ENCODE measurements at regions not wholly inside any gene's neighbourhood (a gene's known extent, or its start where the extent isn't known, plus 50 kb on each side); places are given as distances from the start of the nearest gene placed in this dataset.

GRCh38 chr17:77429969-77430752, 289.4 kb downstream of the SEC14L1 start:
- Histone ChIP-seq H4K20me1 (ENCODE audit: low read depth, low read length) (no peaks in the 10 kb centered on the region), H3K4me3 (ENCODE audit: insufficient read depth, low read length, poor library complexity, severe bottlenecking) (no peak overlapping the region), H3K9ac (ENCODE audit: low read length) (peak overlapping the region; percentile 25)

DNA sequence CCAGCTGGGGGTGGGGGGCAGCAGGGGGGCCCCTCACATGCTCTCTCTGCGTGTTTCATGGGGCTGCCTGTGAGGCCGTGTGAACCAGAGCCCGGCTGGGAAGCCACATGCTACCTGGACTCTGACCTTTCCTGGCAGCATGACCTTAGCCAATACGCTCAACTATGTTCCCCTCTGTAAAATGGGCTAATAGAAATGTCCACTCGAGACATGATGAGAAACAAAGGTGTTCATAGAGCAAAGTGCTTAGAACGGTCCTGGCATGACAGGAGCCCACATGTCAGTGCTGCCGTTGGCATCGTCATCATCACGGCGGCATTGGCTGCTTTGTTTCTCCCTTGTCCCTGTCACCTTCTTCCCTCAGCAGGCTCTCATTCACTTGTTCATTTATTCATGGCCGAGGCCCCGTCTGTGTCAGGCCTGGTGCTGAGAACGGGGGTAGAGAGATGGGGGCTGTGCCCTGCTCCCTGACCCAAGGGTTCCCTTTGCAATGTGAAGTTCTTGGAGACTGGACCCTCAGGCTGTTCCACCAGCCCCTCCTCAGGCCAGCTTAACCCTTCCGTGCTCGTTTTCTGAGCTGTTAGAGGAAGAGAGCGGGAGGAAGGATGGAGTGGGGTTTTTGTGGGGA, 291.4 kb downstream of the SEC14L1 start:
- H3K27ac ChIP-seq (ENCODE audit: low read depth, low read length), result peak overlapping the region; percentile 100
- no peaks in the 10 kb centered on the region for H3K27me3 ChIP-seq (ENCODE audit: low read length)
- no peaks in the 10 kb centered on the region for H3K36me3 ChIP-seq (ENCODE audit: low read length)
- peaks cover 60% of the 10 kb centered on the region for H3F3A ChIP-seq (ENCODE audit: insufficient read depth)
- TF ChIP-seq EZH2phosphoT487 (conservative IDR thresholded peaks at IDR 0.05; ENCODE audit: low read length), result no peak
- TF ChIP-seq, protein P1, sequence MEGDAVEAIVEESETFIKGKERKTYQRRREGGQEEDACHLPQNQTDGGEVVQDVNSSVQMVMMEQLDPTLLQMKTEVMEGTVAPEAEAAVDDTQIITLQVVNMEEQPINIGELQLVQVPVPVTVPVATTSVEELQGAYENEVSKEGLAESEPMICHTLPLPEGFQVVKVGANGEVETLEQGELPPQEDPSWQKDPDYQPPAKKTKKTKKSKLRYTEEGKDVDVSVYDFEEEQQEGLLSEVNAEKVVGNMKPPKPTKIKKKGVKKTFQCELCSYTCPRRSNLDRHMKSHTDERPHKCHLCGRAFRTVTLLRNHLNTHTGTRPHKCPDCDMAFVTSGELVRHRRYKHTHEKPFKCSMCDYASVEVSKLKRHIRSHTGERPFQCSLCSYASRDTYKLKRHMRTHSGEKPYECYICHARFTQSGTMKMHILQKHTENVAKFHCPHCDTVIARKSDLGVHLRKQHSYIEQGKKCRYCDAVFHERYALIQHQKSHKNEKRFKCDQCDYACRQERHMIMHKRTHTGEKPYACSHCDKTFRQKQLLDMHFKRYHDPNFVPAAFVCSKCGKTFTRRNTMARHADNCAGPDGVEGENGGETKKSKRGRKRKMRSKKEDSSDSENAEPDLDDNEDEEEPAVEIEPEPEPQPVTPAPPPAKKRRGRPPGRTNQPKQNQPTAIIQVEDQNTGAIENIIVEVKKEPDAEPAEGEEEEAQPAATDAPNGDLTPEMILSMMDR (IDR thresholded peaks at IDR 0.05; ENCODE audit: insufficient read depth, low read length, poor library complexity, severe bottlenecking), result no peak
- H3K79me2 ChIP-seq (ENCODE audit: insufficient read depth, low read length), result peaks cover 27% of the 10 kb centered on the region
- no peaks in the 10 kb centered on the region for H3K9me2 ChIP-seq (replicated peaks; ENCODE audit: insufficient read depth, low read length)
- H2AFZ ChIP-seq (ENCODE audit: low read depth, low read length, severe bottlenecking), result no peak overlapping the region
- peak overlapping the region; percentile 91 for H3K9ac ChIP-seq (ENCODE audit: low read length)
- H4K20me1 ChIP-seq (ENCODE audit: low read depth, low read length), result no peaks in the 10 kb centered on the region
- H3K9me3 ChIP-seq (ENCODE audit: insufficient read depth, low read length), result no peaks in the 10 kb centered on the region
- H3K4me2 ChIP-seq (ENCODE audit: low read depth, low read length, poor library complexity, severe bottlenecking), result peak overlapping the region; percentile 72
- no peak overlapping the region for H3K4me3 ChIP-seq (ENCODE audit: insufficient read depth, low read length, poor library complexity, severe bottlenecking)

More at GRCh38 chr17:77429969-77430752, 289.4 kb downstream of the SEC14L1 start:
- Histone ChIP-seq H3K9me3 (ENCODE audit: insufficient read depth, low read length) (no peaks in the 10 kb centered on the region), H3K79me2 (ENCODE audit: insufficient read depth, low read length) (peaks cover 14% of the 10 kb centered on the region; the same call in 1 of the 2 replicates), H3K27me3 (ENCODE audit: low read length) (no peaks in the 10 kb centered on the region), H2AFZ (ENCODE audit: low read depth, low read length, severe bottlenecking) (no peak overlapping the region), H3K36me3 (ENCODE audit: low read length) (no peaks in the 10 kb centered on the region), H3K27ac (ENCODE audit: low read depth, low read length) (peak overlapping the region; percentile 100), H3K4me2 (ENCODE audit: low read depth, low read length, poor library complexity, severe bottlenecking) (peak overlapping the region; percentile 32), H3K9me2 (replicated peaks; ENCODE audit: insufficient read depth, low read length) (no peaks in the 10 kb centered on the region), H3F3A (ENCODE audit: insufficient read depth) (peaks cover 41% of the 10 kb centered on the region)
- no peak for TF ChIP-seq EZH2phosphoT487 (conservative IDR thresholded peaks at IDR 0.05; ENCODE audit: low read length)
- TF ChIP-seq, protein P1 (IDR thresholded peaks at IDR 0.05; ENCODE audit: insufficient read depth, low read length, poor library complexity, severe bottlenecking), result peak; percentile 93

GRCh38 chr17:77432742-77433141, 292.0 kb downstream of the SEC14L1 start:
- peaks cover 27% of the 10 kb centered on the region for H3K79me2 ChIP-seq (ENCODE audit: insufficient read depth, low read length)

More at GRCh38 chr17:77432742-77433141, 292.0 kb downstream of the SEC14L1 start:
- Histone ChIP-seq H3K9me2 (replicated peaks; ENCODE audit: insufficient read depth, low read length) (no peaks in the 10 kb centered on the region), H3K27ac (ENCODE audit: low read depth, low read length) (peak overlapping the region; percentile 100), H3K9me3 (ENCODE audit: insufficient read depth, low read length) (no peaks in the 10 kb centered on the region), H3F3A (ENCODE audit: insufficient read depth) (peaks cover 66% of the 10 kb centered on the region), H3K4me2 (ENCODE audit: low read depth, low read length, poor library complexity, severe bottlenecking) (peak overlapping the region; percentile 72), H3K27me3 (ENCODE audit: low read length) (no peaks in the 10 kb centered on the region), H3K36me3 (ENCODE audit: low read length) (no peaks in the 10 kb centered on the region), H3K4me3 (ENCODE audit: insufficient read depth, low read length, poor library complexity, severe bottlenecking) (peak overlapping the region; percentile 53), H4K20me1 (ENCODE audit: low read depth, low read length) (no peaks in the 10 kb centered on the region), H3K9ac (ENCODE audit: low read length) (peak overlapping the region; percentile 91), H2AFZ (ENCODE audit: low read depth, low read length, severe bottlenecking) (no peak overlapping the region)
- TF ChIP-seq, protein P1 (IDR thresholded peaks at IDR 0.05; ENCODE audit: insufficient read depth, low read length, poor library complexity, severe bottlenecking), result no peak
- no peak for TF ChIP-seq EZH2phosphoT487 (conservative IDR thresholded peaks at IDR 0.05; ENCODE audit: low read length)
